Endometrial microvascular endothelial cells (primary cell): ENCODE measurements at regions not wholly inside any gene's neighbourhood (a gene's known extent, or its start where the extent isn't known, plus 50 kb on each side); places are given as distances from the start of the nearest gene placed in this dataset.

ENCODE experiments used
- in situ Hi-C: cut with HindIII; loops from 2 replicates; pipeline ENCODE4 v1.10.0; 2017; ENCODE audit warnings: low sequenced_read_pairs, low pct_unique_long_range_greater_than_20kb; ENCODE audit errors: inconsistent ontology term

DNA sequence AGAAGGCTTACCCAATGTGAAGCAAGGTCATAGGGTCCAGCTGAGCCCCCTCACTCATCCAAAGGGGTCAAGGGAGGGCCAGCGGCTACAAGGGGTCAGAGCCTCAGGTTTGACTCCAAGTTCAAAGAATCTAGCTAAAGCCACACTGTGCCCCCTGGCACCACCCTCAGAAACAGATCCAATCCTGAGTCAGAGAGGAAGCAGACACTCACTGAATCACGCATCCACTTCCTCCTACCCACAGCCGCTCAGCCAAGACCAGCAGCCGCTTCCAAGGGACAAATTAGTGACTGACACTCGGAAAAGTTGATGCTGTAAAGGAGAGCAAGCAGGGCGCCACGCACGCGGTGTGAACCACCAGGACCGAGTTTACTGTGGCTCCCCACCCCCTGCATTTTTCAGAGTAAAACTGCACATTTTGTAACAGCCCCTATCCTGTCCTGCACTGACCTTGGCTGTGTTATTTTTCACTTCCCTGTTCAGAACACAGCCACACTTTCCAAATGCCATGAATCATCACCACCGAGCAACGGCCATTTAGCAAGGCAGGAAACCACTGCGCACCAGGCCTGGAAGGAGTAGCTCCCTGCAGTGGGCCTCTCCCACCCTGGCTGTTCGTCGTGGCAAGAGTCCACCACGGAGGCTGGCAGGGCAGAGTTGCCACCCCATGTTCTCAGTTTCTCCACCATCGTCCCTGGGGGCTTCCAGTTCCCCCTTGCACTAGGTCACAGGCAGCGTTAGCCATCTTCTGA lies 147.8 kb downstream of the TOMM20 start:
- in situ Hi-C loops = loop anchor here (25.0 kb wide), 1 partner anchor 369 kb away; the partner anchor contains the start of gene IRF2BP2

DNA sequence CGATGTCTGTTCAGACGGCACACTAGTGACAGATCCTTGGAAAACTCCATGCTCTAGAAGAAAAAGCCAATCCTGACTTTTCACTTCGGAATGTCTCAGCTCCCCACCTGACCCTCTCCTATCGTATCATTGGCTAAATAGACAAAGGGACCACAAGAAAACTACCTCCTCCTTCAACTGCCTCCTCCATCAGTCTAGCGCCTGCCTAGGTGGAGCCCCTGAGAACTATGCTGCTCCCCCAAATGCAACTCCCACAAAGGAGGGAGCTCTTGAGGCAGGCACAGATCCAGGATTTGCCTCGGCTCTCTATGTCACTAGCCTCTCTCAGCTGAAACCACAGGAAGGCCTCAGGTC lies 148.4 kb downstream of the TOMM20 start:
- in situ Hi-C loops = loop anchor here (25.0 kb wide), 1 partner anchor 368 kb away; the partner anchor contains the start of gene IRF2BP2

DNA sequence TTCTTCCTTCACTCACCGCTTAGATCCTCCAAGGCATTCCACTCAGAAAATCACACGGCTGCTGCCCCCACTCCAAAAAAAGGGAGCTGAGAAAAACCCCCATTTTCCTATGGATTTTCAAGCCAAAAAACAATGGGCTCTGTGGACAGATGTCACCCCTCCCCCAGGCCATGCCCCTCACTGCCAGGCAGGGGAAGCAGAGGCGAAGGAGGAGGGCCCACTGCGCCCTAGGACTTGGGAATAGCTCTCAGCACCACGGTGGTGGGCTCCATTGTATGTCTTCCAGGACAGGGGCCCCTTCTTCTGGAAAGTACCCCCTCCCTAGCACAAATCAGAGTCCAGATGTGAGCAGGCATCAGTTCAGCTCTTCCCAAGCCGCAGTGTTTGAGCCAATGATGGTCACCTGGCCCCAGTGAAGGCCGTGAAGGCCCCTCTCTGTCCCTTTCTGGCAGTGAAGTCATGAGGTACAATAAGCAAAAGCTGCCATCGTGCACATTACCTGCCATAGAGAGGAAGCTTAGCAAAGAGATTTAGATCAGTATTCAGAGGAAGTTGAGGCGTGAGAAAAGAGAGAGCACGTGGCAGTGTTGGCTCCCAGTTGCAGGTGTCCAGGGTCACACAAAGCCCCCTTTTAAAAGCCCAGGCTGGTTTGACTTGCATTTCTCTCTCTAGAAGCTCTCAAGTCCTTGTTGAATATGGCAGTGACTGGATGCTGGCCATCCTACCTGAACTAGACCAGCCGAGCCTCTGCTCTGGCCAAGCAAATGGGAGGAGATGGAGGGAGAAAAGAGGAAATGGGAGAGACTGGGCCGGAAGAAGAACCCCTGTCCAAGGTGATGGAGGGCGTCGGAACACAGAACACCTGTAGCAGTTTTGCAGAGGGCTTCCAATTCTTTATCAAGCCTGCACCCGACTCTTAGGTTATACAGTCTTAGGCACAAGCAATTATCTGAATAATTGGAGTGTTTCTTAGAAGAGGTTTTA lies 149.0 kb downstream of the TOMM20 start:
- in situ Hi-C loops = loop anchor here (10.0 to 25.0 kb wide), 5 partner anchors 85 to 367 kb away; partner anchors contain the start of gene IRF2BP2

DNA sequence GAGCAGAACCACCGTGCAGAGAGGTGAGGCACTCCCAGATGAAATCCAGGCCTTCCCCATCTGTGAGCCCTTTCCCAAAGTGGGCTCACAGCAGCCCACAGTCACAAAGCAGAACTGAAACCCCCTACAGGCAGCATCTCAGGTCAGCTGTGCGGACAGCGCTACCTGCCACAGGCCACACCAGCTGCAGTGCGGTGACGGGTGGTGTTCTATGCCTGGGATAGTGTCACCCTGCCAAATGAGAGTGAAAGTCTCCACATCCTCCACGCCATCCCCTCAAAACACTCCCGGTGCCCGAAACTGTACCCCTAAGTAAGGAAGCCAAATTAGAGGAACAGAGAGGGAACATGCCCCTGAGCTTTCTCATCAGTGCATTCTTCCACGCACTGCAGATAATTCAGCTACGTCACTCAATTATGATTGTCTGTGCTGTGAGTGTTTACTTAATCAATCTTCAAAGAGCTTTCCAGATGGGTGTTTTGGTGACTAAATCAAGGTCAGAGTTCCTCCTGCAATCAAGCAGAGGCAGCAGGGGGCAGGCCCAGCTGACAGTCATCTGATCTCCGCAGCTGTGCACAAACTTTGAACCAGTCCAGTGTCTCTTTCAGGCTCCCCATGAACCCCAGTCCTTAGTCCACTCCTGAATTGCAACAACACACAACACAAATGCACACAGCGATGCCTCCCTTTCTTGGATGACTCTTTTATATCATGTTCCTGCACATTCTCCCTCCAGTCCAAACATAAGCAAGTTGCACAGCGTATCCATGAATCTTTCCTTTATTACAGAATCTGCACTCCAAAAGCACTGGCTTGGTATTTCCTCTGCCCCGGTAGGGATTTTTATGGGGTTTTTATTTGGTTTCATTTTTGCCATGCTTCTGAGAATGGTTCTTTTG lies 150.0 kb downstream of the TOMM20 start:
- in situ Hi-C loops = loop anchor here (10.0 to 25.0 kb wide), 5 partner anchors 84 to 366 kb away; partner anchors contain the start of gene IRF2BP2

DNA sequence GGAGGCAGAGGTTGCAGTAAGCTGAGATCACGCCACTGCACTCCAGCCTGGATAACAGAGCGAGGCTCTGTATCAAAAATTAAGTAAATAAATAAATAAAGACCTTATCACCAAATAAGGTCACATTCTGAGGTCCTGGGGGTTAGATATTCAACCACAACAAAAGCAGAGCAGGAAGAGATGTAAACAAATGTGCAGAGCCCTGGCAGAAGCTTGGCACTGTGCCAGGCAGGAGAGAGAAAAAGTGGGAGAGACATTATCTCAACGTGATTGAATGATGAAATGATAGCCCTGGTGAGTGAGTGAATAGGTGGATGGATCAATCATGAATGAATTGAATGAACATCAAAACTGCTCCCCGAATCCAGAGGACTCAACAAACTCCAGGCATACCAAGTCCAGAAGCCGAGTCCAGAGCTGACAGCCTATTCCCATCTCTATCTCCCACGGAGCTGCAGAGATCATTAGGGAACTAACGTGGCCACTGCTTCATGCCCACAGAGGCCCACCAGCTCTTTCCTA lies 150.7 kb downstream of the TOMM20 start:
- in situ Hi-C loops = loop anchor here (10.0 to 25.0 kb wide), 5 partner anchors 83 to 366 kb away; partner anchors contain the start of gene IRF2BP2

DNA sequence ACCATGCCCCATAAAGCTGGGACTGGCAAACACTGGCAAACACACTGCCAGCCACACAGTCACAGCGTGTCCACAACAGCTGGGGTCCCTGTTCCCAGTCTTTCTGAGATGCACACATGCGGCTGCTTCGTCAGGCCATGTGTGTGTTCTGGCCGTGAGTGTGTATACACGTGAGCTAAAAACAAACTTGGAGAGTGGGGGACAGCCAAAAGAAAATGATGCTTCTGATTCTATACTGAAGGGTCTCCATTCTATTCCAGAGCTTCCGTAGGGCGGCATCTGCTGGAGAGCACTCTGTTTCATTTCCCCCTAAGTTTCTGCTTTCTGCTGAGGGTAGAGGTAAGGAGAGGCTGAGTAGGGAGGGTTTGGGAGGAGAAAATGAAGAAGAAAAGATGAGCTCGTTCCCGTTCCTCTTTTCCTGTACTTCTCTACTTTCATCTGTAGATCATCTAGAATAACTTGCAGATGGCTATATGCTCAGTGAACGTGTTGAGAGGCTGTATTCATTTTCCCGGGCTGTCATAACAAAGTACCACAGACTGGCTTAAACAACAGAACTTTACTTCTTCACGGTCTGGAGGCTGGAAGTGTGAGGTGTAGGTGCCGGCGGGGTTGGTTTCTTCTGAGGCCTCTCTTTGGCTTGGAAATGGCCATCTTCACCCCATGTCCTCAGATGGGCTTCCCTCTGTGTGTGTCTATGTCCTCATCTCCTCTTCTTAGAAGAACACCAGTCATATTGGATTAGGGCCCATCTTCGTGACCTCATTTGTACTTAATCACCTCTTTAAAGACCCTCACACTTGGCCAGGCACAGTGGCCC lies 151.6 kb downstream of the TOMM20 start:
- in situ Hi-C loops = loop anchor here (10.0 to 25.0 kb wide), 5 partner anchors 82 to 365 kb away; partner anchors contain the start of gene IRF2BP2

DNA sequence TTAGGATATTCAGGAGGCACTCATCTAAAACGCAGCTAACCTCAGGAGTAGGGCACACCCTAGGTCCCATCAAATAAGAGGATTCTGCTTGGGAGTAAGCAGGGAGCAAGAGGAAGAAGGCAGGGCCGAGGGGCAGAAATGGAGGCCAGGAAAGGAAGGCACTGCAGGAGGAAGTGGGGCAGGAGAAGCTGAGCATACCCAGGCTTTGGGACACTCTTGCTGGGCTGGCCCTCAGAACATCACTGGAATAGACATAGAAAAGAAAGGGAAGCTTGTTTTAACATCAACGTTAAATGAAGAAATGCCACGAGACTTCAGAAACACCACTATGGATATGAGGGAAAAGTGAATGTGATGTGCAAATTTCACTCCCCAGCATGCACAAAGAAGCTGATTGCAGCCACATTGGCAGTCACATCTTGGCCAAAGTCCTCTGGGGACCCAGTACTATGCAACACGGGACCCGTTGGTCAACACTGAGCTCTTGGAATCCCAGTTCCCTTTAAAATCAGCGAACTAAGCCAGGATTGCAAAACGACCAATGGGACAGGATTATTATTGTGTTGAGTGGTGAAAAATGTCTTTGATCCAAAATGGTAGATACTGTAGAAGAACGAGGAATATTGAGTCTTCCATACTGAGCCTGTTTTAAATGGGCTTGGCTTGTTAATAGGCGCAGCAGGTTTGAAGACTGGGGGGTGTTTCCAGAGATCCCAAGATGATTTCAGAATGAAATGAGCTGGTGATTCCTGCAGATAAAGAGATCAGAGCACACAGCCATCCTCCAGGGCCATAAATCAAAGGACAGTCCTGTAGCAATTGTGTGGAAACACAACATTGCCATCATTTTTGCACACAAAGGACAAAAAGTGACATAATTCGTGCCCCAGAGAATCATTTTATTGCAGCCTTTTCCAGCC lies 152.4 kb downstream of the TOMM20 start:
- in situ Hi-C loops = loop anchor here (10.0 to 25.0 kb wide), 5 partner anchors 81 to 364 kb away; partner anchors contain the start of gene IRF2BP2

DNA sequence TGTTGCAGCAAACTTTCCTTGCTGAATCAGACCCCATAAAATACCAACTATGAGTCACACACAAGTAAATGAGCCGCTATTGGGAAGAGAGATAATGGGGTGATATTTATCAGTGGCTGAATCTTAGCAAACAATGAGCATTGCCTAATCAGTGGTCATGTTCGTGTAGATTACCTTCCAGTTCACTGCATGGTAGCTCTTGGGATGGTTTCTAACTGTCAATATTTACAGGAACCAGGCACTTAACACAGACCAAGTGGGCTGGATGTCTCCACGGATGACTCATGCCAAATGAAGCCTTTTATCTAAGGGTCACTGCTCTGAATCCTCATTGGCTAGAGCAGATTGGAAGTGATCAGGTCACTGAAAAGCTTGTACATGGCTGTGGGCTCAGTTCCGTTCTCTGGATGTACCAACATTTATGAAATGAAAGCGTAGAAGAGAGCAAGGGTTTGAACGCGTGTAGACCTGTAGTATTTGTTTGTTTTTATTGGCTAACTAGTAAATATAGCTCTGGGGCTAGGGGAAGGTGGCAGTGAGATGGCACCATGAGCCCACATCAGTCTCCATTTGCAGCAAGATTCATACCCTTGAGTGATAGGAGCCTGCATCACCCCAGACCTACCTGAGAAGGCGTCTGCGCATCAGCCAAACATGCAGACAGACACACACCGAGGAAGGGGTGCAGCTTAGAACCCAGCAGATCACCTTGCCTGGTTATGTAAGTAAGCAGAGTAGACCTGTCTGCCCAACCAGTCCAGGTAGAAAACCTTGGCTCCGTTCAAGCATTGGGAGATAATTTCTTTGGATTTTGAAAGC lies 153.3 kb downstream of the TOMM20 start:
- in situ Hi-C loops = loop anchor here (10.0 to 25.0 kb wide), 5 partner anchors 81 to 363 kb away; partner anchors contain the start of gene IRF2BP2

DNA sequence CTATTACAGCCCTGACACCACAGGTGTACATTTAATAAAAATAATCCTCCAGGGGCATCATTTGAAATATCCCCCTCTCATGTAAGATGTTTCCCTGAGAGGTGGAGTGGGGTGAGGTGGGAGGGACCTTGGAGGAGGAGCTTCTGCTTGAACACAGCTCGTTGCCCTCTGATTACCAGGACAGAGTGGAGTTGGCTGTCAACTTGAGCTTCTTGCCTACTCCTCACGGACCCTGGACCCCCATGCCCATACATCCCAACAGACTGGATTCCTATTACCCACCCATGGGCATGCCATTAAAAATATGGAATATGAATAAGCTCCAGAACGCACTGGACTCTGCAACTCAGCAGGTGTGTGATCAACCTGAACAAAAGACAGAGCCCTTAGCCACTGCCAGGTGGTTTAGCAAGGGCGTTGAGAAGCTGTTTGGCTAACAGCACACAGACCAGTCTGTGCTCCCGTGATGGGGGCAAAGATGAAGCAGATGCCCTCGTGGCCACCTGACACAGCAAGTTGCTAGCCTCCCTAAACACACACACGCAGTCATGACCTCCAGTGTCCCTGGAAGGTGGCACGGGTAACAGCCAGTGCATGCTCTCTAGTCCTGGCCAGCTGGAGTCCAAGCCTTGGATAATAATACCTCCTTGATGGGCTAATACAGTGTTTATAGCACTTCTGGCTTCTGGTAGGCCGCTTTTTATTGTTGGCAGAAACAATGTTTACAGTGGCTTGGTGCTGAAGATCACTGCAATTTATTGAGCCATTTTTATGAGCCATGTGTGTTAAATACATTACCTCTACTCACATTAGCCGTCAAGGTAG lies 155.0 kb downstream of the TOMM20 start:
- in situ Hi-C loops = loop anchor here (10.0 kb wide), 4 partner anchors 79 to 249 kb away; no protein-coding TSS in a partner anchor

DNA sequence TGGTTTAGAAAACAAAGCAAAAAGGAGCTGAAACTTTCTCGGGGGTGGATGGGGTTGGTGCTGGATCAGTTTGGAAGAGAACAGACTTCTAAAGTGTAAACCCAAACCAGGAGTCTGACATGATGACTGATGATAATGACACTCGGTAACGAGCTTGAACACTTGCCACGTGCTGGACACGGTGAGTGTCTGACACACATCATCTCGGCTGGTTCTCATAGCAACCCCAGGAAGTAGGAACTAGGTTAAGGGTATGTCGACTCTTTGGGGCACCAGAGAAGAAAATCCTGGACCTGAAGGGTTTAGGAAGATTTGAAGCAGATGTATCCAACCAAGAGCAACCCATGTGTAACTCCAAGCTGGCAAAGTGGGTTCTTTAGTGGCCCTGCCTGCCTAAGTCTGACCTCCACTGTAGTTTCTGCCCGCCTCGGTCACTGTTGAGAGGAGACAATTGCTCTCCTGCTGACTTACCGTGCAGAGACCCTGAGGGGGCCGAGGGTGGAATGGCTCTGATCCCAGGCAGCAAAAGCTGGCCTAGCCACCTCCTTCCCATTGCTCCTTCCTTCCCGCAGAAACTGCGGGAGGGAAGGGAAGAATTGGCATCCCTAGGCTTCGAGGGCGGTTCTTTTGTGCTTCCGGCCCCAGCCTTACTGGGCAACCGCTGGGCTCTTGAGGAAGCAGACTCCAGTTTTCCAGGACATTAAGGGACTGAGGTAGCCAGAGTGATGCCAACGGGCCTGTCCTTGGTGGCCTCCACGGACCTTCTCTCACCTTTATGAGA lies 156.0 kb downstream of the TOMM20 start:
- in situ Hi-C loops = loop anchor here (10.0 kb wide), 4 partner anchors 78 to 248 kb away; no protein-coding TSS in a partner anchor

DNA sequence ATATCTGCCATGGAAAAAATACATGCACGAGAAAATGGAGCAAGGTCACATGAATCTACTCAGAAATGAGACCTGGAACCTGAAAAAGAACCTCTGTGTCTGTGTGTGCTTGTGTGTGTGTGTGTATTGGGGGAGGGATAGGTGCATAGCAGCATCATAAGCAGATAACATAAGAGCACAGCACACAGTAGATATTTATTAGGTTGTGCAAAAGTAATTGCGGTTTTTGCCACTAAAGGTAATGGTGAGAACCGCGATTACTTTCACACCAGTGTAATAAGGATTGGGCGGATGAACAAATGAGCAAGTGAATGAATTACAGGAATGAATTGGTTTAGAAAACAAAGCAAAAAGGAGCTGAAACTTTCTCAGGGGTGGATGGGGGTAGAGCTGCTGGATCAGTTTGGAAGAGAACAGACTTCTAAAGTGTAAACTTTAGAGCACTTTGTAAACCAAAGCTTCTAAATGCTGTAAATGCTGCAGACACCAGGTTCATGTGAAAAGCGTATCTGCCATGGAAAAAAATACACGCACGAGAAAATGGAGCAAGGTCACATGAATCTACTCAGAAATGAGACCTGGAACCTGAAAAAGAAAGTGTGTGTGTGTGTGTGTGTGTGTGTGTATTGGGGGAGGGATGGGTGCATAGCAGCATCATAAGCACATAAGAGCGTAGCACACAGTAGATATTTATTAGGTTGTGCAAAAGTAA lies 156.9 kb downstream of the TOMM20 start:
- in situ Hi-C loops = loop anchor here (10.0 kb wide), 4 partner anchors 77 to 247 kb away; no protein-coding TSS in a partner anchor

DNA sequence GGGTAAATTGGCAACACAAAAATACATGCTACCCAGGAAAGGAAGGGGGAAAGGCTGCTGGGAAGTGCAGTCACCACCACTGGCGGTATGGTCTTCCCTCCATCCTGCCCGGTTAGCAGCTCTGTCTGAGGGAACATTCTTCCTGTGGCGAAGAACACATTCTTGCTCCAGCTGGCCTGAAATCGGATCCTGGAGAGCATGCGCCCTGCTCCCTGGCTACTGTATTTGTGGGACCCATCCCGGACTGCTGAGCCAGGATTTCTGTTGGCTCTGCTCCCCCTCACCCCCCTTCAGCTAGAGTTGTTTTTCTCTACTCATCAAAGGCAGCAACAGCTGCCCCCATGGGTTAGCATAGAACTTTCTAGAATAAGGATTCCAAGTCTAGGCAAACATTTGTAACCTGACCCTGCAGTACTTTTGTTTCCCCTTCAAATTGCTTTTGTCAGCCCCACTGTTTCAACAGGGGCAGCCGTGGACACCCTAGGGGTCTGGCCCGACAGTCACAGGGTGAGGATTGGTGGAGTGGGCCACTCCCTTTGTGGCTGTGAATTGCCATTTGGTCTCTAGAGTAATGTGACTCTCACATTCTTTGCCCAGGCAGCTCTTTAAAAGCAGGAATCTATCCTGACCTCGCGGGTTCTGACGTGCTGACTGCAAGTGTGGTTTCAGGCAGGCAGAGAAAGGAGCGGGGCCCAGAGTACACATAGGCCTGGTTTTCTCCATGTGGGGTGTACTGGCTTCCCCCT lies 157.7 kb downstream of the TOMM20 start:
- in situ Hi-C loops = loop anchor here (10.0 kb wide), 4 partner anchors 76 to 246 kb away; no protein-coding TSS in a partner anchor

DNA sequence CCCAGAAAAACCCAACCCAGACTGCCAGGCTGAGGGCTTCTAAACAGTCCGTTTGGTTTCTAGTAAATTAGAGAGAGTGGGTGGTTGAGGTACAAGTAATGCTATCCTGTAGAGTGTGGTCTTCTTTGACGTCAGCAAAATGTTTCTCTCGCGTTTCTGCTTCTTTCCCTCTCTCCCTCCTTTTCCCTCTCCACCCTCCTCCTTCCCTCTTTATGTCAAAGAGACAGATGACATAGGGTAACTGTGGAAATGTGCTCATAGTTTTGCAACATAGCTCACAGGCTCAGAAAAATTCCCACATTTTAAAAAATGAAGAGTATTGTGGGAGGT lies 158.3 kb downstream of the TOMM20 start:
- in situ Hi-C loops = loop anchor here (10.0 kb wide), 4 partner anchors 76 to 246 kb away; no protein-coding TSS in a partner anchor
